GM12878 (cell line): ENCODE measurements at regions not wholly inside any gene's neighbourhood (a gene's known extent, or its start where the extent isn't known, plus 50 kb on each side); places are given as distances from the start of the nearest gene placed in this dataset.

ENCODE experiments used
- ATAC-seq: fragments of 200-7000 bp; cut with Tn5 transposase; 3 replicates; pipeline ENCODE4 v1.9.1; 2020; ENCODE audit warnings: mild to moderate bottlenecking, moderate library complexity
- BruUV-seq: library from RNA; stranded (reverse); fragments of 400-500 nt; replicated peaks from 2 replicates; lab custom pipeline; 2021; lab: Mats Ljungman, UMichigan
- CTCF ChIA-PET: fragments of 300-600 bp; sonication (Branson Sonifier 250); formaldehyde crosslinking; extraction: SDS; loops from one replicate; lab custom pipeline; 2021; ENCODE audit warnings: inconsistent platforms; lab: Yijun Ruan, JAX
- POLR2A ChIA-PET: fragments of 350-600 bp; formaldehyde crosslinking; extraction: SDS; loops from one replicate; lab custom pipeline; 2021; ENCODE audit warnings: inconsistent platforms; lab: Charles Lee
- RAD21 ChIA-PET: fragments of 300-600 bp; sonication (Branson Sonifier 250); formaldehyde crosslinking; loops from one replicate; lab custom pipeline; 2023; ENCODE audit warnings: antibody characterized with exemption; ENCODE audit not compliant: unreplicated experiment; lab: Charles Lee
- SMC1A ChIA-PET: fragments of 300-600 bp; sonication (Branson Sonifier 250); formaldehyde crosslinking; loops from one replicate; lab custom pipeline; 2023; ENCODE audit not compliant: unreplicated experiment, uncharacterized antibody; lab: Charles Lee
- DNase-seq: peaks from one replicate; pipeline ENCODE4 v3.0.0-alpha.2; 2011; ENCODE audit warnings: low read depth, low spot score
- FAIRE-seq: peaks from 3 replicates; lab custom pipeline; 2011; peaks lifted over from hg19 to GRCh38; lab: Jason Lieb, UNC
- H2AFZ ChIP-seq: 2 replicates; pipeline ENCODE4 v1.6.0; 2011; ENCODE audit warnings: low read depth, low read length, control low read depth; ENCODE audit not compliant: control insufficient read depth
- H3K27ac ChIP-seq: 2 replicates; pipeline ENCODE4 v1.5.1; 2011; ENCODE audit warnings: control low read depth; ENCODE audit not compliant: control insufficient read depth, insufficient read depth
- H3K27me3 ChIP-seq, 2 experiments: replicated peaks in 1 of 2; 2 replicates each; pipeline versions ENCODE4 v1.6.0 to v1.6.1; 2011; ENCODE audit warnings: low read length in 1 of 2; ENCODE audit not compliant: control insufficient read depth in 2 of 2, insufficient read depth in 2 of 2
- H3K36me3 ChIP-seq, 2 experiments: 2 replicates each; pipeline ENCODE4 v1.5.1; 2011; ENCODE audit warnings: low read length in 1 of 2; ENCODE audit not compliant: control insufficient read depth in 2 of 2, insufficient read depth in 2 of 2
- H3K4me1 ChIP-seq: 2 replicates; pipeline ENCODE4 v1.6.1; 2011; ENCODE audit warnings: mild to moderate bottlenecking, low read length, moderate library complexity, mixed read lengths; ENCODE audit not compliant: control insufficient read depth, insufficient read depth
- H3K4me2 ChIP-seq: 2 replicates; pipeline ENCODE4 v1.6.0; 2011; ENCODE audit warnings: control low read depth; ENCODE audit not compliant: control insufficient read depth, insufficient read depth
- H3K4me3 ChIP-seq: fragments of 200-600 bp; sonication (generic); 2 replicates; pipeline ENCODE4 v1.5.1; 2016
- H3K79me2 ChIP-seq: 2 replicates; pipeline ENCODE4 v1.6.0; 2011; ENCODE audit warnings: low read length; ENCODE audit not compliant: control insufficient read depth, insufficient read depth
- H3K9ac ChIP-seq: 2 replicates; pipeline ENCODE4 v1.8.0; 2011; ENCODE audit warnings: low read length, control low read depth, mixed read lengths; ENCODE audit not compliant: control insufficient read depth, insufficient read depth
- H3K9me3 ChIP-seq: replicated peaks from 3 replicates; pipeline ENCODE4 v1.5.1; 2011; ENCODE audit warnings: mild to moderate bottlenecking, low read length; ENCODE audit not compliant: control insufficient read depth, insufficient read depth
- H4K20me1 ChIP-seq: 2 replicates; pipeline ENCODE4 v1.6.0; 2011; ENCODE audit not compliant: control insufficient read depth, insufficient read depth
- BCL3 ChIP-seq: IDR thresholded peaks from 2 replicates; pipeline ENCODE4 v1.6.1; 2011; ENCODE audit warnings: borderline replicate concordance, low read depth, mild to moderate bottlenecking, moderate library complexity, low read length; ENCODE audit not compliant: insufficient read depth, poor library complexity, severe bottlenecking
- DPF2 ChIP-seq: fragments of 450-650 bp; IDR thresholded peaks from 2 replicates; pipeline ENCODE4 v1.6.1; 2017; ENCODE audit warnings: mild to moderate bottlenecking
- GATAD2B ChIP-seq: fragments of 450-650 bp; conservative IDR thresholded peaks from 2 replicates; pipeline ENCODE4 v1.6.1; 2017; ENCODE audit warnings: low read depth, mild to moderate bottlenecking, moderate library complexity
- HDAC2 ChIP-seq: fragments of 200-600 bp; sonication (generic); IDR thresholded peaks from 2 replicates; pipeline ENCODE4 v1.6.1; 2017
- KAT2A ChIP-seq: conservative IDR thresholded peaks from 2 replicates; pipeline ENCODE4 v1.6.1; 2011; ENCODE audit warnings: low read depth, low read length; ENCODE audit not compliant: control insufficient read depth
- MTA2 ChIP-seq: fragments of 450-650 bp; IDR thresholded peaks from 2 replicates; pipeline ENCODE4 v1.6.1; 2016; ENCODE audit warnings: low read depth, mild to moderate bottlenecking, moderate library complexity
- NR2F1 ChIP-seq: fragments of 450-650 bp; conservative IDR thresholded peaks from 2 replicates; pipeline ENCODE4 v1.6.1; 2017; ENCODE audit warnings: mild to moderate bottlenecking
- RAD21 ChIP-seq: IDR thresholded peaks from 2 replicates; pipeline ENCODE4 v1.6.1; 2011; ENCODE audit warnings: mild to moderate bottlenecking, low read depth, low read length, moderate library complexity; ENCODE audit not compliant: insufficient read depth
- SUPT20H ChIP-seq: IDR thresholded peaks from 2 replicates; pipeline ENCODE4 v1.6.1; 2011; ENCODE audit warnings: low read depth, mild to moderate bottlenecking, low read length, moderate library complexity, borderline replicate concordance; ENCODE audit not compliant: control insufficient read depth
- SUZ12 ChIP-seq: fragments of 200-600 bp; sonication (generic); IDR thresholded peaks from one replicate; pipeline ENCODE4 v1.6.1; 2018; ENCODE audit warnings: antibody characterized with exemption, mild to moderate bottlenecking; ENCODE audit not compliant: unreplicated experiment
- ZNF217 ChIP-seq: fragments of 450-650 bp; IDR thresholded peaks from 2 replicates; pipeline ENCODE4 v1.6.1; 2017; ENCODE audit warnings: antibody characterized with exemption, mild to moderate bottlenecking
- WGBS: methylation state at CpG from one replicate; pipeline ENCODE4 v1.1.6; 2016; ENCODE audit warnings: low lambda C conversion rate; ENCODE audit not compliant: insufficient replicate concordance, insufficient coverage; ENCODE audit errors: missing lambda C conversion rate; 5-methylcytosine and 5-hydroxymethylcytosine counted together
- in situ Hi-C: fragments of 300-500 bp; cut with MboI; formaldehyde crosslinking; loops from 9 replicates; pipeline ENCODE4 v1.14.3; 2018; ENCODE audit warnings: mixed read lengths
- intact Hi-C: fragments of 100-400 bp; cut with micrococcal nuclease; formaldehyde crosslinking; loops from one replicate; pipeline ENCODE4 v1.14.2; 2022; ENCODE audit not compliant: unreplicated experiment

GRCh38 chr7:9453521-9453920 lies 1020.1 kb downstream of the NXPH1 start:
- CTCF ChIA-PET: no interaction called here
- no peaks in the 10 kb centered on the region for H3K36me3 ChIP-seq
- WGBS: 21% methylated on average over 4 of the region's 4 CpGs
- no peak overlapping the region for H3K4me2 ChIP-seq
- POLR2A ChIA-PET: no interaction called here
- no peak overlapping the region for H3K27ac ChIP-seq
- ATAC-seq (no peak), FAIRE-seq (no peak), DNase-seq (no peak)
- H3K4me3 ChIP-seq: no peak overlapping the region
- H4K20me1 ChIP-seq: no peaks in the 10 kb centered on the region
- H3K27me3 ChIP-seq: no peaks in the 10 kb centered on the region
- intact Hi-C loops: no loop called here
- no peaks in the 10 kb centered on the region for H3K4me1 ChIP-seq
- RAD21 ChIA-PET: no interaction called here
- no peak for TF ChIP-seq GATAD2B
- H2AFZ ChIP-seq: no peak overlapping the region
- no peak overlapping the region for H3K9ac ChIP-seq
- in situ Hi-C loops: no loop called here
- BruUV-seq: no TSS peak
- no peaks in the 10 kb centered on the region for H3K79me2 ChIP-seq
- SMC1A ChIA-PET: no interaction called here
- no peaks in the 10 kb centered on the region for H3K9me3 ChIP-seq

- Histone ChIP-seq H2AFZ (no peak overlapping the region), H3K27me3 (no peaks in the 10 kb centered on the region), H3K4me3 (no peak overlapping the region), H3K4me1 (no peaks in the 10 kb centered on the region), H3K79me2 (no peaks in the 10 kb centered on the region), H4K20me1 (no peaks in the 10 kb centered on the region), H3K9ac (no peak overlapping the region), H3K9me3 (no peaks in the 10 kb centered on the region), H3K36me3 (no peaks in the 10 kb centered on the region), H3K4me2 (no peak overlapping the region), H3K27ac (no peak overlapping the region)
- DNase-seq (no peak), FAIRE-seq (no peak), ATAC-seq (peak; percentile 25)
- intact Hi-C loops: no loop called here
- RAD21 ChIA-PET: no interaction called here
- no peak for TF ChIP-seq SUPT20H
- TF ChIP-seq HDAC2: no peak
- TF ChIP-seq NR2F1: no peak
- TF ChIP-seq KAT2A: no peak
- TF ChIP-seq SUZ12: no peak
- TF ChIP-seq MTA2: no peak
- no peak for TF ChIP-seq RAD21
- TF ChIP-seq BCL3: no peak
- no peak for TF ChIP-seq ZNF217
- no peak for TF ChIP-seq DPF2
- CTCF ChIA-PET: no interaction called here
- BruUV-seq: no TSS peak
- SMC1A ChIA-PET: no interaction called here
- in situ Hi-C loops: no loop called here
- POLR2A ChIA-PET: no interaction called here
Measured at GRCh38 chr7:9488555-9488954, 1055.1 kb downstream of the NXPH1 start.
